ENCODE measurements at regions not wholly inside any gene's neighbourhood (a gene's known extent, or its start where the extent isn't known, plus 50 kb on each side); places are given as distances from the start of the nearest gene placed in this dataset.

GRCh38 chr16:51402785-51403184 lies 251.7 kb upstream of the SALL1 start:
- no peak for DNase-seq

GRCh38 chr16:51402298-51402697 lies 251.2 kb upstream of the SALL1 start:
- DNase-seq, result no peak

GRCh38 chr16:51401673-51402072 lies 250.6 kb upstream of the SALL1 start:
- DNase-seq, result no peak

- no peak for DNase-seq
These were observed 249.0 kb upstream of the SALL1 start for GRCh38 chr16:51399908-51400670.

- DNase-seq, result no peak
These were observed 243.4 kb upstream of the SALL1 start for GRCh38 chr16:51394421-51394820.

- DNase-seq, result no peak
These were observed 242.4 kb upstream of the SALL1 start for GRCh38 chr16:51393381-51394005.

GRCh38 chr16:51392521-51393187 lies 241.6 kb upstream of the SALL1 start:
- no peak for DNase-seq

GRCh38 chr16:51391798-51392511 lies 240.9 kb upstream of the SALL1 start:
- DNase-seq, result no peak

GRCh38 chr16:51390877-51391276 lies 239.8 kb upstream of the SALL1 start:
- no peak for DNase-seq

- no peak for DNase-seq
These were observed 238.8 kb upstream of the SALL1 start for GRCh38 chr16:51389881-51390280.

GRCh38 chr16:51388516-51388951 lies 237.5 kb upstream of the SALL1 start:
- no peak for DNase-seq

GRCh38 chr16:51383909-51384308 lies 232.8 kb upstream of the SALL1 start:
- DNase-seq, result no peak

GRCh38 chr16:51382940-51383339 lies 231.9 kb upstream of the SALL1 start:
- DNase-seq, result no peak

- no peak for DNase-seq
These were observed 231.1 kb upstream of the SALL1 start for GRCh38 chr16:51382211-51382610.

GRCh38 chr16:51376080-51376479 lies 225.0 kb upstream of the SALL1 start:
- DNase-seq, result no peak

- no peak for DNase-seq
These were observed 223.7 kb upstream of the SALL1 start for GRCh38 chr16:51374790-51375189.

GRCh38 chr16:51374346-51374745 lies 223.3 kb upstream of the SALL1 start:
- DNase-seq, result no peak

GRCh38 chr16:51365715-51366114 lies 214.6 kb upstream of the SALL1 start:
- no peak for DNase-seq

GRCh38 chr16:51359141-51359955 lies 208.3 kb upstream of the SALL1 start:
- no peak for DNase-seq

GRCh38 chr16:51357839-51358238 lies 206.8 kb upstream of the SALL1 start:
- DNase-seq, result no peak

- no peak for DNase-seq
These were observed 204.8 kb upstream of the SALL1 start for GRCh38 chr16:51355875-51356274.

- DNase-seq, result no peak
These were observed 204.1 kb upstream of the SALL1 start for GRCh38 chr16:51355195-51355594.

- no peak for DNase-seq
These were observed 202.0 kb upstream of the SALL1 start for GRCh38 chr16:51353055-51353454.
